HG03039 (cell line): ENCODE measurements at regions not wholly inside any gene's neighbourhood (a gene's known extent, or its start where the extent isn't known, plus 50 kb on each side); places are given as distances from the start of the nearest gene placed in this dataset.

ENCODE experiments used
- ATAC-seq: cut with Tn5 transposase; IDR thresholded peaks from one replicate; pipeline ENCODE4 v1.9.1; 2021; ENCODE audit warnings: mild to moderate bottlenecking, moderate library complexity; ENCODE audit not compliant: unreplicated experiment

DNA sequence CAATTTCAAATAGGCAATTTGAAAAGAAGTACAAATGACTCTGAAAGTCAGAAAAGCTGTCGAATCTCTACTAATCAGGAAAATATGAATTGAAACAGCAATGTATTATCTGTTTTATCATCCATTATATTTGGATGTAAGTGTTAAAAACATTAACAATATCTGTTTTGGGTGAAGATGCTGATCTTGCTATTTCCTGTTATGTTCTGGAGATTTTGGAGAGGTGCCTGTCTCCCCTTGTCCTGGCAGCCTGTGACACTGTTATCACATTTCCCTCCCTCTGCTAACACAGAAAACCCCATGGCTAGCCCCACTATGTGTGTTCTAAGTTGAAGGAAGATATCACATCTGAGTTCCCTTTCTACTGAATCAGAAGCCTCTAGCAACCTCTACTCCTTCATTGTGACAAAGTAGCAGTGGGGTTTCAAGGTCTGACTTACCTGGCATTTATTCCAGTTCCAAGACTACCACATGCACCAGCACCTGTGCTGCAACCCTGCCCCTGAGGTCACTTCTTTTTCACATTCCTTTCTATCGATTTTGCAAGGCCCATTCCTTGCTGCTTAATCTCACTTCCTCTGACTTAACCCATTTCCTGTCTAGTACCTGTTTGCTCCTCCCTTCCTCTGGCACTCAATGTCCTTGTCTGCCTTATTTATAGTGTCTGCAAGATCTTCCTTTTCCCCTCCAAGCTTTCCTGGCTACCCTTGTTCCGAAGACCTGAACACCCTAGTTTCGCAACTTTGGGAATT lies 95.5 kb upstream of the COL8A1 start:
- ATAC-seq, result no peak

- no peak for ATAC-seq
Measured at GRCh38 chr3:99541181-99541580, 97.2 kb upstream of the COL8A1 start.

- no peak for ATAC-seq
Measured at GRCh38 chr3:99537416-99537815, 101.0 kb upstream of the COL8A1 start.

DNA sequence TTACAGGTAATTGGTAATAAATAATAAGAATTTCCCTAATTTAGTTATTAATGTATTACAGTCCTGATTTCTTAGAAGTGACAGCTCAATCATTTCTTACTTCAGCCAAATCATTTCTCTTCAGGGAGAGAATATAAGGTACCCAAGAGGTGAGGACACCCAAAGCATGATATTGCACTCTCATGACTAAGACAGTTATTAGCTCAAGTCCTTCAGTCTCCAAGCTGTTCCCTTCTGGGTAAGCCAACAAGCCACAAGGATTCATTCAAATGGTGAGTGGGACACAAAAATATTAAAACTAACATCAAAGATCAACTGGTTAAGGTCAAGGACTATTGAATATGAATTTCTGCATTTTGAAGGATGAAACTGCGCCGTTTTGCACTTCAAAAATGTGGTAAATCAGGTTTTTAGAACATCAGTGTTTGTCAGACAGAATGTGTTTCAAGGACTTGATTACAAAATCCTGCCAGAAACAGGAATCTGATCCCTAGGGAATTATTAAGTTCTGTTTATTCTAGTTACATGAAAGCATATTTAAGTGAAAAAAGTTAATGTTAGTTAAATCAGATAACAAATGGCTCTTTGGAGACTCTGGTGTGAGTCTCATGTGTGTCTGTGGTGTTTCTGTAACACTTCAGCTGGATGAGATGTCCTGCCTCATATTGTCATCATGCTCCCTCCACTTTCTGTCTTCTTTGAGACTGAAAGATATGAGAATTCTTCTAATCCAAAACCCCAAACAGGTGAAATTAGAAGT lies 101.7 kb upstream of the COL8A1 start:
- ATAC-seq, result no peak

DNA sequence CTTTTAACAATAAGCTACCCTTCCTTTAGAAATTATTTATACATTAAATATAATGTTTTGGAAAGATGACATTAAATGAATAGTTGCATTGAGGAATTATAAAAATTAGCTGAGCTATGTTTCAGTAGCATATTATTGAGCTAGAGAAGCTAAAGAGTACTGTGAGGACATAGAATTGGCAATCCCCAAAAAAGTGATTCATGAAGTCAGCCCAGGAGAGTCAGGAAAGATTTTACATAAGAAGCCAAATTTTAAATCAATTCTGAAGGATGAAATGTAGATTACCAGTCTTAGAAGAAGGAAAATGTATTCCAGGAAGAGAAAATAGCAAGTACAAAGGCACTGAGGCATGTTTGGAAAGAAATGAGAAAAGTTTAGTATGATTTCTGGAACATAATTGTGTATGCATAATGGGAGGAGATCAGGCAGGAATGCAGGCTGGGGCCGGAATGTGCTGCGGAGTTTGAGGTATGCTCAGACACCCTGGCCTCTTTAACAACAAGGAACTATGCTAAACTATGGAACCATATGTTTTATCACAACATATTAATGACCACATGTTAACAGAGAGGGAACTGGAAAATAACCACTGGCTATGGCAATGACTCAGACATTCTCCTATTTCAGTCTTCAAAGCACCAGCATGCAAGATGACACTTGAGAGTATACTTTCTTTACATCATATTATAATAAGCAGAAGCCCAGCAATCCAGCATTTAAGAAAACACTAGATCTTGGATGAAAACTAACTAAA lies 103.3 kb upstream of the COL8A1 start:
- ATAC-seq, result no peak

- no peak for ATAC-seq
Measured at GRCh38 chr3:99532246-99532645, 106.1 kb upstream of the COL8A1 start.

- no peak for ATAC-seq
Measured at GRCh38 chr3:99529265-99529664, 109.1 kb upstream of the COL8A1 start.

GRCh38 chr3:99526921-99527320 lies 111.5 kb upstream of the COL8A1 start:
- ATAC-seq, result no peak

DNA sequence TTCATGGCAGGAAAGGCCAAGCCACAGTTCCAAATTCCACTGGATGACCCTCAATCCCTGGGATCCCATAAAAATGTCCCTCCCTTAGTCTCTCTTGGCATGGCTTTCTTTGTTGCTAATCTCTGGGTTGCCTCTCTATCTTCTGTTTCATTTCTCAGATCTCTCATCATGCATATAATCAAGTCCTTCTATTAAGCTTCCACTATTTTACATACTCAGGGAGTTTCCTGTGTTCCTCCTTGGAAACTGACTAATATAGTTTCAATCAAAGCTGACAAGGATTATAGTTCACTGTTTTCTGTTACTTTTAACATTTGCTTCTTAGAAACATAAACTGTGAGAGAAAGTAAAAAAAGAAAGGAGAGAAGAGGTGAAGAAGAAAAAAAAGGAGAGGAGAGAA lies 113.8 kb upstream of the COL8A1 start:
- ATAC-seq, result no peak

GRCh38 chr3:99523431-99524127 lies 114.8 kb upstream of the COL8A1 start:
- no peak for ATAC-seq

- ATAC-seq, result no peak
Measured at GRCh38 chr3:99522147-99522546, 116.2 kb upstream of the COL8A1 start.

DNA sequence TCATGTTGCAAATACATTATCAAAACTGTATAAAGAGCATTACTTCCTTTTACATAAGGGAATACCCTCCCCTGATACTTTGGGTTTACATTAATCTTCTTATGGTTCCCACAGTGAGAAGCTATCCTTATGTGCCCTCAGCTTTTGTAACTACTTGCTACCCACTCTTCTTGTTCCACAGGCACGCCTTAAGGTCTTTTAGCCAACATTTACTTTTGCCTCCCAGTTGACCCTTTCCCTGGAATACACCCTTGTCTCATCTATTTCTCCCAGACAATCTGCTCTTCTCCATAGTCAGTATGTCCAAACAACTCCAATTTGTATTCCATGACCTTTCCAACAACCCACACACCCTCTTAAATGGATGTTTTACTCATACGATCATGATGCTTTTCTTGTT lies 116.8 kb upstream of the COL8A1 start:
- no peak for ATAC-seq

- ATAC-seq, result no peak
Measured at GRCh38 chr3:99520513-99520912, 117.9 kb upstream of the COL8A1 start.

GRCh38 chr3:99516936-99517335 lies 121.5 kb upstream of the COL8A1 start:
- no peak for ATAC-seq

DNA sequence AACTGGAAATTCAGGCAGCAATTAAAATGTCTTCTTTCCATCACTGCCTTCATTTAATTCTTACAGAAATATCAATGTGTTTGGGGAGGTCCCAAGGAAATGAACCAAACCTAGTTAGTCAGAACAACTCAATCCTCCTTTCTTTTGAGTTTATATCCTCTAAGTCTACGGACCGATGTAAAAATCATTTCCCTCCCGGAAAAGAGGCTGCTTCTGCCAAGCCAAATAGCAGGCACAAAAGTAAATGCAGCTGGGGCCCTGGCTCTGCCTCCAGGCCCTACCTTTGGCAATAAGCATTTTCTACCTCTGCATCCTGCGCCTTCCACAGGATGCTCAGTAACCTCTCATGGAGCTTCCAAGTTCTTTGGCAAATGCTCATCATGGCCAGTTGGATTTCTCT lies 122.5 kb upstream of the COL8A1 start:
- ATAC-seq, result no peak

GRCh38 chr3:99509224-99509623 lies 129.2 kb upstream of the COL8A1 start:
- ATAC-seq, result no peak

DNA sequence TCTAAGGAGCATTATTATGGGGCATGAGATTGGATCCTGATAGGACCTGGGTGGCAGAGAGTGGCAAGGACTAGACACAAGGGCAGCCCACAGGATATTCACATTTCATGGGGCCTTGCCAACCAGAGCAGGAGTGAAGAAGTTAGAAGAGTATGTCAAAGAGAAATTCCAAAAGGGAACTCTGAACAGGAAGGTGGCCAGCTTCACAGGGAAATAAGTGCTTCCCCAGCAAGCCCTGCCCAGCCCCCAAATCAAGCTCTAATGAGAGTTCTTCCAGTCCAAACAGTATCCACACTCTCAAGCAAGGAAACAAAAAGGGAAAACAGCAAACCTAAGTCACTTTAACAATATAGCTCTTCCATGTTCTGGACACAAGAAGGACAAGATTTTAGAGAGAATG lies 130.2 kb upstream of the COL8A1 start:
- ATAC-seq, result no peak

- peak; percentile 100 for ATAC-seq
Measured at GRCh38 chr3:99505646-99506269, 132.6 kb upstream of the COL8A1 start.

DNA sequence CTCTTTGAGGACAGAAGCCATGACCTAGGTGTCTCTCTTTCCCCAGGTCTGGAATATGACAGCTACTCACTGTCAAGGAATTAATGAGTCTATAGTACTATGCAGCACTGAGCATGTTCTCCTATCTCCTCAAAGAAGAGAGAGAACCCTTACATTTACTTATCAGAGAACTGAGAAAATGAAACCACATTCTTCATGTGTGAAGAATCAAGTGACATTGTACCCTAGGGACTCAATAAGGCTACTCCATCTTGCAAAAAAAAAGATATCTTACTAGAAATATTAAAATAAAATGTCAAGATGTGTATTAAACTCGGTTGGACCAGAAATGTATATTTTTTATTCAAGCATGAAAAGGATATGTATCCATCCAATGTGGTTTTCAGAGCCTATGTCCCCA lies 133.2 kb upstream of the COL8A1 start:
- ATAC-seq, result no peak

DNA sequence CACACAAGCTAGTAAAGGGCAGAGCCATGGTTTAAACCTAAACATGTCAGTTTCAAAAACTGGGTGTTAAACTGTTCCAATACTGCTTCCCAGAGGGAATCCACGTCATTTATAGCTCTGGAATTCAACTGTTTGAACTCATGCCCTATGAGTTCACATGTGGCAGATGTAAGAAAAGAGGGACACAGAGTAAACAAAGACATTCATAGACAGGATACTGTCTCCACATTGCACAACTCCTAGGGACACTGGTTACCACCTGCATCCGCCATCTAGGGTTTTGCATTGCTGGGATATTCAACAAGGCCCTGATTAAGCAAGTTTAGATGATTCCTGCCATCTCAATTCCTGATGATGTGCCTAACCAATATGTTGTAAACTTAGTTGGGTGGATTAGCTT lies 134.1 kb upstream of the COL8A1 start:
- no peak for ATAC-seq

DNA sequence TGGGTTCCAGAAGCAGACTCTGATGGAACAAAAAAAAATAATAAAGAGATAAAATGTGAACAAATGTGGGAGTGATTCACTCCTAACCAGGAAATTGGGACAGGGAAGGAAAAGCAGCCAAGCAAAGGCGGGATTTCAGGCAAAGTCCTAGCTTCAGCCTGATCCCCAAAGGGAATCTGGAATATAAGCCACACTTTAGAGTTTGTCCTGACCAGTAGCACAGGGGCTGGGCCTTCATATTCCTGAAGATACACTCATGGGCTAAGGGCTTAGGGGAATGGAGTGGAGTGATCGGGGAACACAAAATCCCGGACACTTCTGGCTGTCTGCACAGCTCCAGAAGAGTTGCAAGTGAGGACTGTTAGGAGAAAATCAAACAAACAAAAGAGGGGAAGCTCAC lies 135.0 kb upstream of the COL8A1 start:
- ATAC-seq, result no peak
